DOHH2 (cell line): ENCODE measurements at regions not wholly inside any gene's neighbourhood (a gene's known extent, or its start where the extent isn't known, plus 50 kb on each side); places are given as distances from the start of the nearest gene placed in this dataset.

Source experiments
- H3F3A ChIP-seq: fragments of 200-600 bp; sonication (generic), shearing (Covaris generic); 2 replicates; pipeline ENCODE4 v1.6.0; 2016; ENCODE audit warnings: antibody characterized with exemption, mild to moderate bottlenecking; ENCODE audit not compliant: control insufficient read depth, insufficient read depth
- H3K27ac ChIP-seq: fragments of 200-600 bp; sonication (generic); 2 replicates; pipeline ENCODE4 v1.5.1; 2014; ENCODE audit warnings: low read depth, mild to moderate bottlenecking, low read length, moderate library complexity
- H3K27me3 ChIP-seq: fragments of 200-600 bp; sonication (generic); 2 replicates; pipeline ENCODE4 v1.6.1; 2014; ENCODE audit warnings: mild to moderate bottlenecking, low read length, mixed read lengths; ENCODE audit not compliant: control insufficient read depth
- H3K36me3 ChIP-seq: fragments of 200-600 bp; sonication (generic); 2 replicates; pipeline ENCODE4 v1.6.1; 2014; ENCODE audit warnings: mild to moderate bottlenecking, low read length, moderate library complexity, mixed read lengths; ENCODE audit not compliant: control insufficient read depth
- H3K4me1 ChIP-seq: fragments of 200-600 bp; sonication (generic); 2 replicates; pipeline ENCODE4 v1.6.1; 2014; ENCODE audit warnings: mild to moderate bottlenecking, low read length, mixed read lengths; ENCODE audit not compliant: control insufficient read depth
- H3K4me2 ChIP-seq: fragments of 200-600 bp; sonication (generic); 2 replicates; pipeline ENCODE4 v1.6.0; 2014; ENCODE audit warnings: mild to moderate bottlenecking, low read length, moderate library complexity
- H3K4me3 ChIP-seq: fragments of 200-600 bp; sonication (generic); 2 replicates; pipeline ENCODE4 v1.5.1; 2014; ENCODE audit warnings: mild to moderate bottlenecking, low read length, mixed read lengths
- H3K79me2 ChIP-seq: fragments of 200-600 bp; sonication (generic); 2 replicates; pipeline ENCODE4 v1.6.1; 2014; ENCODE audit warnings: mild to moderate bottlenecking, low read length, mixed read lengths; ENCODE audit not compliant: control insufficient read depth
- H3K9me2 ChIP-seq: fragments of 200-600 bp; sonication (generic); replicated peaks from 2 replicates; pipeline ENCODE4 v1.6.1; 2014; ENCODE audit warnings: mild to moderate bottlenecking, low read length, mixed read lengths; ENCODE audit not compliant: control insufficient read depth
- H3K9me3 ChIP-seq: fragments of 200-600 bp; sonication (generic); 2 replicates; pipeline ENCODE4 v1.6.1; 2014; ENCODE audit warnings: antibody characterized with exemption, low read length, mixed read lengths; ENCODE audit not compliant: control insufficient read depth, insufficient read depth
- H4K20me1 ChIP-seq: fragments of 200-600 bp; sonication (generic); 2 replicates; pipeline ENCODE4 v1.6.0; 2014; ENCODE audit warnings: low read depth, mild to moderate bottlenecking, antibody characterized with exemption, low read length, moderate library complexity; ENCODE audit not compliant: control insufficient read depth, insufficient read depth
- EZH2phosphoT487 ChIP-seq: fragments of 200-600 bp; sonication (generic); IDR thresholded peaks from 2 replicates; pipeline ENCODE4 v1.6.1; 2017; ENCODE audit warnings: borderline replicate concordance, mild to moderate bottlenecking, antibody characterized with exemption, low read length, moderate library complexity, mixed read lengths
- TF ChIP-seq, protein P1 (sequence below): fragments of 200-600 bp; sonication (generic); IDR thresholded peaks from one replicate; pipeline ENCODE4 v1.5.1; 2014; ENCODE audit warnings: antibody characterized with exemption, mild to moderate bottlenecking, low read depth, low read length; ENCODE audit not compliant: poor library complexity, severe bottlenecking

DNA sequence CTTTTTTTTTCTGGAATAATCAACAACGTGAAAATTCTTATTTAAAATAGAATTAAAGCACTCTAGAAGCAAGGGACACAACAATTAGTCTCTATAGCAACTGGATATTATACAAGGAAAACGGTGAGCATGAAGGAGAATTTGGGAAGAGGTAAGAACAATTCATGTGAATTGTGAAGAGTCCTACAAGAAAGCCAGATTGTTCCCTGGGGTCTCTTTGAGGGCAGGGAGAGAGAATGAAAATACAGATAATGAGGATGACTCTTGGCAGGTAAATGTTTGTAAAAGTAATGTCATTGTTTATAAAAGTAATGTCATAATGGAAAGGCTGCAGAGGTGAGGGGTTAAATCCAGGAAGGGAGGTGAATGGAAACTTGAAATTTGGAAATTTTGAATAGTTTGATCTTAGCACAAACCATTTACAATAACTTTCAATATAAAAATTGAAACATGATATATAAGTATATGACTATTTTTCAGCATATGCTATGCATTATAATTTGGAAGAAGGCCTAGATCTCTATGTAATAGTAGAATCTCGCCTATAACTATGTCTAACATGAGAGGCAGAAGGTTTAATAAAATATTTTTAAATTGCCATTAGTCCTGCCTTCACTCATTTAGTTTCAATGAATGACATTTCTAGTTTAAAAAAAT is 378.8 kb upstream of the DCN start:
- Histone ChIP-seq H3K4me3 (no peak overlapping the region), H3K27me3 (no peaks in the 10 kb centered on the region), H3K4me2 (no peak overlapping the region), H3K79me2 (no peaks in the 10 kb centered on the region), H3K36me3 (no peaks in the 10 kb centered on the region), H3K27ac (no peak overlapping the region), H3K9me2 (no peaks in the 10 kb centered on the region), H3K4me1 (no peaks in the 10 kb centered on the region), H4K20me1 (no peaks in the 10 kb centered on the region), H3F3A (no peaks in the 10 kb centered on the region), H3K9me3 (no peaks in the 10 kb centered on the region)
- no peak for TF ChIP-seq EZH2phosphoT487
- TF ChIP-seq, protein P1, sequence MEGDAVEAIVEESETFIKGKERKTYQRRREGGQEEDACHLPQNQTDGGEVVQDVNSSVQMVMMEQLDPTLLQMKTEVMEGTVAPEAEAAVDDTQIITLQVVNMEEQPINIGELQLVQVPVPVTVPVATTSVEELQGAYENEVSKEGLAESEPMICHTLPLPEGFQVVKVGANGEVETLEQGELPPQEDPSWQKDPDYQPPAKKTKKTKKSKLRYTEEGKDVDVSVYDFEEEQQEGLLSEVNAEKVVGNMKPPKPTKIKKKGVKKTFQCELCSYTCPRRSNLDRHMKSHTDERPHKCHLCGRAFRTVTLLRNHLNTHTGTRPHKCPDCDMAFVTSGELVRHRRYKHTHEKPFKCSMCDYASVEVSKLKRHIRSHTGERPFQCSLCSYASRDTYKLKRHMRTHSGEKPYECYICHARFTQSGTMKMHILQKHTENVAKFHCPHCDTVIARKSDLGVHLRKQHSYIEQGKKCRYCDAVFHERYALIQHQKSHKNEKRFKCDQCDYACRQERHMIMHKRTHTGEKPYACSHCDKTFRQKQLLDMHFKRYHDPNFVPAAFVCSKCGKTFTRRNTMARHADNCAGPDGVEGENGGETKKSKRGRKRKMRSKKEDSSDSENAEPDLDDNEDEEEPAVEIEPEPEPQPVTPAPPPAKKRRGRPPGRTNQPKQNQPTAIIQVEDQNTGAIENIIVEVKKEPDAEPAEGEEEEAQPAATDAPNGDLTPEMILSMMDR: no peak

- no peak overlapping the region for H3K4me2 ChIP-seq
- no peak for TF ChIP-seq EZH2phosphoT487
- TF ChIP-seq, protein P1: no peak
- no peaks in the 10 kb centered on the region for H3K9me2 ChIP-seq
These were observed 374.3 kb upstream of the DCN start for GRCh38 chr12:91556909-91557308.

DNA sequence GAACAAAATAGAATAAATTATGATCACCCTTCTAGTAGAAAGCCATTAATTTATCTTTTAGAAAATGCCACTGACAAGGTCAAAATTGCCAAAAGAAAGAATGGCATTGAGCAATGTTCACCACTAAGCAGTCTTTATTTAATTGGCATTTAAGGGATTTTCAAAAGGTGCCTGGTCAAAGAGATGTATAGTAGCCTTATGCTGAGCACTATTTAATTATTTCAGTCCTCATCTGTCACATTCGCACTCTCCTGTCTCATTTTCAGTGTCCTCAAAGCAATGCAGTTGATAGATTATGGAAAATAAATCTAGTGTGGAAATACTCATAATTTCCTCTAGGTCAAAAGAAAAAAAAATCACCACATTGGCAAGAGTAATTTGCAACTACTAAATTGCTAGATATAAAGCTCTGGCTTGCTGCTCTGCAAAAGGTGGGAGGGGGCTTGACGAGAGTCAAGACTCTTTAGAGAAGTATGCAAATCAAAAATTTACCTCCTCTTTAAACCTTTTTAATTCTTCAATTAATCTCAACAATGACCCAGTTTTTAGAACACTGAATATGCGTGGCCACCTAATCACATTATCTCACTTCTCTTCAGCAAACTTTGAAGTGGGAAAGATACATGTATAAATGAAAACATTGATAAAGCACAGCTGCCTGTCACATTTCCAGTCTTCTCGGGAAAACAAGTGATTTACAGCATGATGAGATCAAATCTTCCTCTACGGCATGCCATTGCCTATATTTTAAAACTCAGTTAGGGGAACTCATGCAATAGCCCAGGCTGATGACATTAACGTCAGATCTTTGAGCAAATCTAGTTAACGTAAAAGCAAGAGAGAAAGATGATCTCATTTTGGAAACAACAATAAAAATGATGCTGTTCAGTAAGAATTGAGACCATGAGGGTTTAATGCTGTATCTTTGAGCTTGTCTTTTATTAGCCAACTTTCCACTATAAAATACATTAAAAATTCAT is 373.1 kb upstream of the DCN start:
- Histone ChIP-seq H3K27ac (no peak overlapping the region), H3K27me3 (no peaks in the 10 kb centered on the region), H3K4me3 (no peak overlapping the region), H3K4me1 (peaks cover 6% of the 10 kb centered on the region), H3K9me2 (no peaks in the 10 kb centered on the region), H3K9me3 (no peaks in the 10 kb centered on the region), H3F3A (no peaks in the 10 kb centered on the region), H4K20me1 (no peaks in the 10 kb centered on the region), H3K36me3 (no peaks in the 10 kb centered on the region), H3K4me2 (no peak overlapping the region), H3K79me2 (no peaks in the 10 kb centered on the region)
- TF ChIP-seq, protein P1: no peak
- no peak for TF ChIP-seq EZH2phosphoT487

More at GRCh38 chr12:91556909-91557308, 374.3 kb upstream of the DCN start:
- H3K9me3 ChIP-seq: no peaks in the 10 kb centered on the region
- no peaks in the 10 kb centered on the region for H3F3A ChIP-seq
- H3K27ac ChIP-seq: no peak overlapping the region
- H3K27me3 ChIP-seq: no peaks in the 10 kb centered on the region
- no peak overlapping the region for H3K4me3 ChIP-seq
- H3K4me1 ChIP-seq: peaks cover 4% of the 10 kb centered on the region
- no peaks in the 10 kb centered on the region for H3K79me2 ChIP-seq
- H3K36me3 ChIP-seq: no peaks in the 10 kb centered on the region
- no peaks in the 10 kb centered on the region for H4K20me1 ChIP-seq
